Breast epithelium (tissue), 4 donors: ENCODE measurements at regions not wholly inside any gene's neighbourhood (a gene's known extent, or its start where the extent isn't known, plus 50 kb on each side); places are given as distances from the start of the nearest gene placed in this dataset.
"Not testable (repeated sequence)": the region's sequence is repeated elsewhere in the genome, so short reads cannot be mapped to it uniquely, and the experiment has no call there.

Experiments
- DNase-seq, 2 donors: peaks; one replicate each; pipeline ENCODE4 v3.0.0-alpha.2; 2019; ENCODE audit warnings: low spot score in 2 of 2
- H3K27ac ChIP-seq, 2 donors: fragments of 200-600 bp; sonication (generic) in 1 of 2; one replicate each; pipeline ENCODE4 v1.5.1; 2016 to 2019; ENCODE audit warnings: mild to moderate bottlenecking in 1 of 2
- H3K27me3 ChIP-seq, 2 donors: fragments of 200-600 bp; sonication (generic) in 1 of 2; one replicate each; pipeline versions ENCODE4 v1.5.1 to v1.6.0; 2017 to 2019; ENCODE audit warnings: control low read depth in 1 of 2, mild to moderate bottlenecking in 1 of 2
- H3K36me3 ChIP-seq: fragments of 200-600 bp; one replicate; pipeline ENCODE4 v1.5.1; 2019
- H3K4me1 ChIP-seq, 2 donors: fragments of 200-600 bp; sonication (generic); one replicate each; pipeline ENCODE4 v1.5.1; 2016 to 2019; ENCODE audit warnings: control low read depth in 1 of 2
- H3K4me3 ChIP-seq, 3 donors: fragments of 200-600 bp; sonication (generic); 1 replicate in 2 of 3; 2 replicates in 1 of 3; pipeline ENCODE4 v1.5.1; 2016 to 2019; ENCODE audit warnings: mild to moderate bottlenecking in 3 of 3, moderate library complexity in 2 of 3
- H3K9me3 ChIP-seq, 2 donors: fragments of 200-600 bp; sonication (generic) in 1 of 2; one replicate each; pipeline ENCODE4 v1.5.1; 2016 to 2019; ENCODE audit warnings: control low read depth in 1 of 2
- CTCF ChIP-seq, 3 donors: fragments of 450-650 bp; IDR thresholded peaks; one replicate each; pipeline ENCODE4 v1.5.1; 2016 to 2017; ENCODE audit warnings: antibody characterized with exemption in 3 of 3, mild to moderate bottlenecking in 3 of 3, moderate library complexity in 3 of 3
- POLR2A ChIP-seq: fragments of 450-650 bp; IDR thresholded peaks from one replicate; pipeline ENCODE4 v1.6.1; 2016; ENCODE audit warnings: antibody characterized with exemption, mild to moderate bottlenecking, moderate library complexity
- POLR2AphosphoS5 ChIP-seq, 3 donors: sonication (generic); formaldehyde crosslinking; IDR thresholded peaks; one replicate each; pipeline ENCODE4 v1.6.1; 2017; ENCODE audit warnings: antibody characterized with exemption in 3 of 3
- intact Hi-C: fragments of 100-400 bp; cut with DNase I; formaldehyde crosslinking; loops from one replicate; pipeline ENCODE4 v1.15.1; 2023; ENCODE audit warnings: low total_unique reads

- peak in 1 of 2 donors; percentile 38 for DNase-seq
- intact Hi-C loops: no loop called here
- H3K27ac ChIP-seq: no peak overlapping the region
- no peaks in the 10 kb centered on the region for H3K36me3 ChIP-seq
- peaks cover 21 to 26% of the 10 kb centered on the region in 2 donors for H3K9me3 ChIP-seq
- H3K4me1 ChIP-seq: no peaks in the 10 kb centered on the region
- TF ChIP-seq POLR2AphosphoS5 (IDR thresholded peaks at IDR 0.05) (no peak), POLR2A (no peak), CTCF (IDR thresholded peaks at IDR 0.05) (no peak)
- H3K27me3 ChIP-seq: no peaks in the 10 kb centered on the region
- no peak overlapping the region for H3K4me3 ChIP-seq
Observed at GRCh38 chr14:105918496-105919262, 392.3 kb downstream of the TMEM121 start.

- no peaks in the 10 kb centered on the region for H3K4me1 ChIP-seq
- intact Hi-C loops: no loop called here
- no peak overlapping the region for H3K27ac ChIP-seq
- peak in 1 of 2 donors; percentile 41 for DNase-seq
- no peaks in the 10 kb centered on the region for H3K36me3 ChIP-seq
- H3K4me3 ChIP-seq: no peak overlapping the region
- peaks cover 21 to 36% of the 10 kb centered on the region in 2 donors for H3K9me3 ChIP-seq
- no peaks in the 10 kb centered on the region for H3K27me3 ChIP-seq
- TF ChIP-seq POLR2A: no peak
- TF ChIP-seq POLR2AphosphoS5 (IDR thresholded peaks at IDR 0.05): no peak
- no peak for TF ChIP-seq CTCF (IDR thresholded peaks at IDR 0.05)
Observed at GRCh38 chr14:105919458-105920150, 393.2 kb downstream of the TMEM121 start.

GRCh38 chr14:105920151-105920700 lies 393.8 kb downstream of the TMEM121 start:
- H3K9me3 ChIP-seq: peaks cover 16 to 36% of the 10 kb centered on the region in 2 donors
- DNase-seq: peak in 1 of 2 donors; percentile 31
- H3K4me1 ChIP-seq, H3K27me3 ChIP-seq, H3K27ac ChIP-seq, H3K4me3 ChIP-seq, H3K36me3 ChIP-seq, intact Hi-C loops: not testable (repeated sequence)

- H3K9me3 ChIP-seq: peaks cover 11 to 34% of the 10 kb centered on the region in 2 donors
- intact Hi-C loops, H3K36me3 ChIP-seq, H3K4me1 ChIP-seq, H3K4me3 ChIP-seq, DNase-seq, H3K27ac ChIP-seq, H3K27me3 ChIP-seq: not testable (repeated sequence)
Observed at GRCh38 chr14:105920803-105921755, 394.7 kb downstream of the TMEM121 start.

- intact Hi-C loops, H3K4me3 ChIP-seq, H3K27ac ChIP-seq, H3K27me3 ChIP-seq, H3K4me1 ChIP-seq, H3K36me3 ChIP-seq: not testable (repeated sequence)
- peak in 1 of 2 donors; percentile 27 for DNase-seq
- peaks cover 5 to 27% of the 10 kb centered on the region in 2 donors for H3K9me3 ChIP-seq
Observed at GRCh38 chr14:105921781-105922180, 395.4 kb downstream of the TMEM121 start.

- H3K27me3 ChIP-seq, H3K4me1 ChIP-seq, H3K4me3 ChIP-seq, H3K36me3 ChIP-seq, intact Hi-C loops, DNase-seq, H3K27ac ChIP-seq: not testable (repeated sequence)
- peaks cover 5 to 22% of the 10 kb centered on the region in 2 donors for H3K9me3 ChIP-seq
Observed at GRCh38 chr14:105923520-105924191, 397.3 kb downstream of the TMEM121 start.
